Osteoblast (primary cell): ENCODE measurements at regions not wholly inside any gene's neighbourhood (a gene's known extent, or its start where the extent isn't known, plus 50 kb on each side); places are given as distances from the start of the nearest gene placed in this dataset.

Experiments
- DNase-seq: peaks from one replicate; pipeline ENCODE4 v3.0.0; 2011; ENCODE audit warnings: low spot score, mixed read lengths; ENCODE audit not compliant: insufficient read length; ENCODE audit errors: missing footprints
- H2AFZ ChIP-seq: 2 replicates; pipeline ENCODE4 v1.6.0; 2011; ENCODE audit warnings: mild to moderate bottlenecking, low read length
- H3K27ac ChIP-seq: 2 replicates; pipeline ENCODE4 v1.5.1; 2011; ENCODE audit warnings: mild to moderate bottlenecking, low read depth, low read length, moderate library complexity
- H3K27me3 ChIP-seq: 2 replicates; pipeline ENCODE4 v1.6.0; 2012; ENCODE audit warnings: mild to moderate bottlenecking, control low read depth, inconsistent platforms, low read length, moderate library complexity; ENCODE audit not compliant: insufficient read depth
- H3K36me3 ChIP-seq: 2 replicates; pipeline ENCODE4 v1.5.1; 2011; ENCODE audit warnings: mild to moderate bottlenecking, low read length, control low read depth, moderate library complexity; ENCODE audit not compliant: insufficient read depth
- H3K4me1 ChIP-seq: 2 replicates; pipeline ENCODE4 v1.5.1; 2011; ENCODE audit warnings: mild to moderate bottlenecking, low read length, control low read depth, moderate library complexity; ENCODE audit not compliant: insufficient read depth
- H3K4me2 ChIP-seq: 2 replicates; pipeline ENCODE4 v1.6.0; 2011; ENCODE audit warnings: mild to moderate bottlenecking, low read length; ENCODE audit not compliant: insufficient read depth
- H3K4me3 ChIP-seq: fragments of 200-600 bp; sonication (generic); 3 replicates; pipeline ENCODE4 v1.5.1; 2012; ENCODE audit warnings: mild to moderate bottlenecking, low read length, inconsistent platforms; ENCODE audit not compliant: insufficient read depth
- H3K79me2 ChIP-seq: 2 replicates; pipeline ENCODE4 v1.6.0; 2012; ENCODE audit warnings: mild to moderate bottlenecking, low read length, control low read depth, inconsistent platforms; ENCODE audit not compliant: insufficient read depth
- H3K9me3 ChIP-seq: 2 replicates; pipeline ENCODE4 v1.5.1; 2011; ENCODE audit warnings: low read depth, low read length, control low read depth
- H4K20me1 ChIP-seq: 2 replicates; pipeline ENCODE4 v1.6.0; 2012; ENCODE audit warnings: mild to moderate bottlenecking, low read length, control low read depth; ENCODE audit not compliant: insufficient read depth
- CTCF ChIP-seq: IDR thresholded peaks from 2 replicates; pipeline ENCODE4 v1.5.1; 2011; ENCODE audit warnings: mild to moderate bottlenecking, low read depth, low read length, moderate library complexity; ENCODE audit errors: extremely low read depth

DNA sequence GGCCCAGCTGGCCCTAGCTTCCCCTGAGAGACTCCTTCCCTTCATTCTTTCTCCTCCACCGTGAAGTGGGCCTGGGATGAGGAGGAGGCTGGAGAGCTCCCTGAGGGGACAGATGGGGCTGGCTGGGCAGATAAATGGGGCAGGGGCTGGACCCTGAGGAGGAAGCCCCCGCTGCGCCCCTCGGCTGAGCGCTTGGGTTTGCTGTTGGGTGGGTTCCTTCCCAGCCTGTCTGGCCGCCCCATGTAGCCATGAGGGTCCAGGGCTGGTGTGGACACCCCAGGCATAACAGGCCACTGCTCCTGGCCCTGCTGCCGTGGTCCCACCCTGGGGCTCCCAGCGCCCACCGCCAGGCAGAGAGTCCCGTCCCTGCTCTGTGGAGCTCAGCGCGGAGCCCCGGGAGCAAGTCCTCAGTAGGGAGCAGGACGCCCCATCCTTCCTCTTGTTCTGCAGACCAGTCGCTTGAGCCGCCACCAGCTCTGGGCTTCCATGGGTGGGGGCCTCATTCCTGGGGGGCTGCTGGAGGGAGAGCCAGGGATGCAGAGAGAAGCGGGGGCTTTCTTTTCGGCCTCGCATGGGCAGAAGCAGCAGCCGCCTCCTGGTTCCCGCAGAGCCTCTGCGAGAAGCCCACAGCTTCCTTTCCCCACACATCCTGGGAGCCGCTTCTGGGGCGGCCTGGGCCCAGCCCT is 266.4 kb upstream of the TCERG1L start:
- H3K4me2 ChIP-seq, result no peak overlapping the region
- no peak overlapping the region for H3K4me3 ChIP-seq
- H3K27ac ChIP-seq, result no peak overlapping the region
- DNase-seq, result peak; percentile 42
- no peaks in the 10 kb centered on the region for H3K9me3 ChIP-seq
- H3K4me1 ChIP-seq, result no peaks in the 10 kb centered on the region
- H3K27me3 ChIP-seq, result no peaks in the 10 kb centered on the region
- H2AFZ ChIP-seq, result no peak overlapping the region
- TF ChIP-seq CTCF, result no peak
- no peaks in the 10 kb centered on the region for H3K79me2 ChIP-seq
- H3K36me3 ChIP-seq, result no peaks in the 10 kb centered on the region
- H4K20me1 ChIP-seq, result no peaks in the 10 kb centered on the region

GRCh38 chr10:131578472-131578970 is 267.0 kb upstream of the TCERG1L start:
- Histone ChIP-seq H4K20me1 (no peaks in the 10 kb centered on the region), H3K9me3 (no peaks in the 10 kb centered on the region), H3K4me1 (no peaks in the 10 kb centered on the region), H3K27ac (no peak overlapping the region), H3K79me2 (no peaks in the 10 kb centered on the region), H3K36me3 (no peaks in the 10 kb centered on the region), H3K4me3 (no peak overlapping the region), H3K4me2 (no peak overlapping the region), H3K27me3 (no peaks in the 10 kb centered on the region), H2AFZ (no peak overlapping the region)
- DNase-seq, result peak; percentile 62
- TF ChIP-seq CTCF, result no peak

- H3K4me3 ChIP-seq, result no peak overlapping the region
- no peak for TF ChIP-seq CTCF
- H3K27me3 ChIP-seq, result no peaks in the 10 kb centered on the region
- no peaks in the 10 kb centered on the region for H4K20me1 ChIP-seq
- H3K79me2 ChIP-seq, result no peaks in the 10 kb centered on the region
- H2AFZ ChIP-seq, result no peak overlapping the region
- DNase-seq, result peak; percentile 76
- no peak overlapping the region for H3K4me2 ChIP-seq
- H3K9me3 ChIP-seq, result no peaks in the 10 kb centered on the region
- no peaks in the 10 kb centered on the region for H3K4me1 ChIP-seq
- no peak overlapping the region for H3K27ac ChIP-seq
- H3K36me3 ChIP-seq, result no peaks in the 10 kb centered on the region
These were observed 267.9 kb upstream of the TCERG1L start for GRCh38 chr10:131579251-131580071.

- no peaks in the 10 kb centered on the region for H3K36me3 ChIP-seq
- H3K27ac ChIP-seq, result no peak overlapping the region
- H3K79me2 ChIP-seq, result no peaks in the 10 kb centered on the region
- H3K4me2 ChIP-seq, result no peak overlapping the region
- no peak overlapping the region for H2AFZ ChIP-seq
- H4K20me1 ChIP-seq, result no peaks in the 10 kb centered on the region
- no peaks in the 10 kb centered on the region for H3K27me3 ChIP-seq
- no peaks in the 10 kb centered on the region for H3K9me3 ChIP-seq
- no peak overlapping the region for H3K4me3 ChIP-seq
- H3K4me1 ChIP-seq, result no peaks in the 10 kb centered on the region
- peak; percentile 37 for DNase-seq
- TF ChIP-seq CTCF, result no peak
These were observed 268.6 kb upstream of the TCERG1L start for GRCh38 chr10:131580076-131580652.
